ENCODE measurements at regions not wholly inside any gene's neighbourhood (a gene's known extent, or its start where the extent isn't known, plus 50 kb on each side); places are given as distances from the start of the nearest gene placed in this dataset.

GRCh38 chr13:89694451-89694850 lies 1653.0 kb upstream of the MIR17HG start:
- no CpG with 5 or more reads among the region's 1 CpG for WGBS (ENCODE audit: insufficient coverage)
- H3K4me1 ChIP-seq (ENCODE audit: control insufficient read depth, insufficient read depth, low read length) = peaks cover 3% of the 10 kb centered on the region
- no peak overlapping the region for H3K27ac ChIP-seq (ENCODE audit: low read depth, low read length)
- H3K4me3 ChIP-seq (ENCODE audit: low read depth, low read length) = no peak overlapping the region
- peak in 2 of 6 donors; percentile 13 to 56 for DNase-seq (ENCODE audit: low read depth in 4 of 6, low spot score in 6 of 6)
- no peaks in the 10 kb centered on the region for H3K27me3 ChIP-seq (ENCODE audit: control insufficient read depth, insufficient read depth, low read length)
- no peaks in the 10 kb centered on the region for H3K36me3 ChIP-seq (ENCODE audit: control insufficient read depth, insufficient read depth, low read length)
- H3K9me3 ChIP-seq (ENCODE audit: control insufficient read depth, insufficient read depth, low read length) = no peaks in the 10 kb centered on the region

GRCh38 chr13:89695343-89696257 lies 1651.9 kb upstream of the MIR17HG start:
- Histone ChIP-seq H3K4me1 (ENCODE audit: control insufficient read depth, insufficient read depth, low read length) (no peaks in the 10 kb centered on the region), H3K27ac (ENCODE audit: low read depth, low read length) (no peak overlapping the region), H3K9me3 (ENCODE audit: control insufficient read depth, insufficient read depth, low read length) (no peaks in the 10 kb centered on the region), H3K36me3 (ENCODE audit: control insufficient read depth, insufficient read depth, low read length) (no peaks in the 10 kb centered on the region), H3K27me3 (ENCODE audit: control insufficient read depth, insufficient read depth, low read length) (no peaks in the 10 kb centered on the region), H3K4me3 (ENCODE audit: low read depth, low read length) (no peak overlapping the region)
- peak in 3 of 6 donors; percentile 20 to 64 (median 63) for DNase-seq (ENCODE audit: low read depth in 4 of 6, low spot score in 6 of 6)
- whole genome bisulfite sequencing (ENCODE audit: insufficient coverage) = 0% methylated on average over 1 of the region's 4 CpGs

- no peak overlapping the region for H3K27ac ChIP-seq (ENCODE audit: low read depth, low read length)
- no peaks in the 10 kb centered on the region for H3K36me3 ChIP-seq (ENCODE audit: control insufficient read depth, insufficient read depth, low read length)
- H3K4me1 ChIP-seq (ENCODE audit: control insufficient read depth, insufficient read depth, low read length) = no peaks in the 10 kb centered on the region
- WGBS (ENCODE audit: insufficient coverage) = 90% methylated on average over 2 of the region's 9 CpGs
- DNase-seq (ENCODE audit: low read depth in 4 of 6, low spot score in 6 of 6) = no peak
- H3K9me3 ChIP-seq (ENCODE audit: control insufficient read depth, insufficient read depth, low read length) = no peaks in the 10 kb centered on the region
- no peaks in the 10 kb centered on the region for H3K27me3 ChIP-seq (ENCODE audit: control insufficient read depth, insufficient read depth, low read length)
- H3K4me3 ChIP-seq (ENCODE audit: low read depth, low read length) = no peak overlapping the region
Observed at GRCh38 chr13:89701913-89702312, 1645.6 kb upstream of the MIR17HG start.

- Histone ChIP-seq H3K27me3 (ENCODE audit: control insufficient read depth, insufficient read depth, low read length) (no peaks in the 10 kb centered on the region), H3K9me3 (ENCODE audit: control insufficient read depth, insufficient read depth, low read length) (no peaks in the 10 kb centered on the region), H3K27ac (ENCODE audit: low read depth, low read length) (no peak overlapping the region), H3K4me1 (ENCODE audit: control insufficient read depth, insufficient read depth, low read length) (no peaks in the 10 kb centered on the region), H3K36me3 (ENCODE audit: control insufficient read depth, insufficient read depth, low read length) (no peaks in the 10 kb centered on the region), H3K4me3 (ENCODE audit: low read depth, low read length) (no peak overlapping the region)
- no peak for DNase-seq (ENCODE audit: low read depth in 4 of 6, low spot score in 6 of 6)
Observed at GRCh38 chr13:89704040-89704439, 1643.4 kb upstream of the MIR17HG start.

- Histone ChIP-seq H3K27me3 (ENCODE audit: control insufficient read depth, insufficient read depth, low read length) (no peaks in the 10 kb centered on the region), H3K9me3 (ENCODE audit: control insufficient read depth, insufficient read depth, low read length) (no peaks in the 10 kb centered on the region), H3K4me3 (ENCODE audit: low read depth, low read length) (no peak overlapping the region), H3K27ac (ENCODE audit: low read depth, low read length) (no peak overlapping the region), H3K36me3 (ENCODE audit: control insufficient read depth, insufficient read depth, low read length) (no peaks in the 10 kb centered on the region), H3K4me1 (ENCODE audit: control insufficient read depth, insufficient read depth, low read length) (no peaks in the 10 kb centered on the region)
- DNase-seq (ENCODE audit: low read depth in 4 of 6, low spot score in 6 of 6) = peak in 1 of 6 donors; percentile 18
- WGBS (ENCODE audit: insufficient coverage) = no CpG with 5 or more reads among the region's 6 CpGs
Observed at GRCh38 chr13:89708013-89708412, 1639.5 kb upstream of the MIR17HG start.

- WGBS (ENCODE audit: insufficient coverage) = 100% methylated on average over 1 of the region's 4 CpGs
- no peaks in the 10 kb centered on the region for H3K4me1 ChIP-seq (ENCODE audit: control insufficient read depth, insufficient read depth, low read length)
- no peaks in the 10 kb centered on the region for H3K27me3 ChIP-seq (ENCODE audit: control insufficient read depth, insufficient read depth, low read length)
- no peak for DNase-seq (ENCODE audit: low read depth in 4 of 6, low spot score in 6 of 6)
- H3K27ac ChIP-seq (ENCODE audit: low read depth, low read length) = no peak overlapping the region
- peaks cover under 1% of the 10 kb centered on the region for H3K9me3 ChIP-seq (ENCODE audit: control insufficient read depth, insufficient read depth, low read length)
- no peaks in the 10 kb centered on the region for H3K36me3 ChIP-seq (ENCODE audit: control insufficient read depth, insufficient read depth, low read length)
- H3K4me3 ChIP-seq (ENCODE audit: low read depth, low read length) = no peak overlapping the region
Observed at GRCh38 chr13:89721216-89721615, 1626.3 kb upstream of the MIR17HG start.

- no peaks in the 10 kb centered on the region for H3K4me1 ChIP-seq (ENCODE audit: control insufficient read depth, insufficient read depth, low read length)
- H3K27me3 ChIP-seq (ENCODE audit: control insufficient read depth, insufficient read depth, low read length) = no peaks in the 10 kb centered on the region
- H3K36me3 ChIP-seq (ENCODE audit: control insufficient read depth, insufficient read depth, low read length) = no peaks in the 10 kb centered on the region
- no peak for DNase-seq (ENCODE audit: low read depth in 4 of 6, low spot score in 6 of 6)
- no CpG with 5 or more reads among the region's 2 CpGs for WGBS (ENCODE audit: insufficient coverage)
- H3K4me3 ChIP-seq (ENCODE audit: low read depth, low read length) = no peak overlapping the region
- no peak overlapping the region for H3K27ac ChIP-seq (ENCODE audit: low read depth, low read length)
- peaks cover 2% of the 10 kb centered on the region for H3K9me3 ChIP-seq (ENCODE audit: control insufficient read depth, insufficient read depth, low read length)
Observed at GRCh38 chr13:89726690-89727435, 1620.6 kb upstream of the MIR17HG start.

GRCh38 chr13:89733829-89734228 lies 1613.7 kb upstream of the MIR17HG start:
- Histone ChIP-seq H3K4me1 (ENCODE audit: control insufficient read depth, insufficient read depth, low read length) (no peaks in the 10 kb centered on the region), H3K4me3 (ENCODE audit: low read depth, low read length) (no peak overlapping the region), H3K27me3 (ENCODE audit: control insufficient read depth, insufficient read depth, low read length) (no peaks in the 10 kb centered on the region), H3K36me3 (ENCODE audit: control insufficient read depth, insufficient read depth, low read length) (no peaks in the 10 kb centered on the region), H3K9me3 (ENCODE audit: control insufficient read depth, insufficient read depth, low read length) (no peaks in the 10 kb centered on the region), H3K27ac (ENCODE audit: low read depth, low read length) (no peak overlapping the region)
- 90% methylated on average over 2 of the region's 5 CpGs for WGBS (ENCODE audit: insufficient coverage)
- no peak for DNase-seq (ENCODE audit: low read depth in 4 of 6, low spot score in 6 of 6)

GRCh38 chr13:89737051-89737450 lies 1610.4 kb upstream of the MIR17HG start:
- no CpG with 5 or more reads among the region's 2 CpGs for WGBS (ENCODE audit: insufficient coverage)
- Histone ChIP-seq H3K27me3 (ENCODE audit: control insufficient read depth, insufficient read depth, low read length) (no peaks in the 10 kb centered on the region), H3K36me3 (ENCODE audit: control insufficient read depth, insufficient read depth, low read length) (no peaks in the 10 kb centered on the region), H3K4me3 (ENCODE audit: low read depth, low read length) (no peak overlapping the region), H3K9me3 (ENCODE audit: control insufficient read depth, insufficient read depth, low read length) (no peaks in the 10 kb centered on the region), H3K4me1 (ENCODE audit: control insufficient read depth, insufficient read depth, low read length) (no peaks in the 10 kb centered on the region), H3K27ac (ENCODE audit: low read depth, low read length) (no peak overlapping the region)
- DNase-seq (ENCODE audit: low read depth in 4 of 6, low spot score in 6 of 6) = no peak

Measured in spinal cord (tissue), 9 donors.